ENCODE measurements at regions not wholly inside any gene's neighbourhood (a gene's known extent, or its start where the extent isn't known, plus 50 kb on each side); places are given as distances from the start of the nearest gene placed in this dataset.

GRCh38 chr4:129905256-129905655, 809.3 kb downstream of the C4orf33 start:
- TF ChIP-seq CTCF (IDR thresholded peaks at IDR 0.05), result no peak
- no peak for DNase-seq (ENCODE audit: extremely low spot score, unreplicated experiment)
- peaks cover 8% of the 10 kb centered on the region for H3K9me3 Mint-ChIP-seq (ENCODE audit: unreplicated experiment)
- H3K4me3 Mint-ChIP-seq (ENCODE audit: unreplicated experiment), result no peak overlapping the region
- no peak overlapping the region for H3K27ac Mint-ChIP-seq (ENCODE audit: unreplicated experiment)
- H3K4me1 Mint-ChIP-seq (ENCODE audit: unreplicated experiment), result no peaks in the 10 kb centered on the region
- H3K36me3 Mint-ChIP-seq (ENCODE audit: unreplicated experiment), result no peaks in the 10 kb centered on the region
- H3K27me3 Mint-ChIP-seq (ENCODE audit: unreplicated experiment), result peaks cover 7% of the 10 kb centered on the region

- peaks cover 4% of the 10 kb centered on the region for H3K4me1 Mint-ChIP-seq (ENCODE audit: unreplicated experiment)
- H3K9me3 Mint-ChIP-seq (ENCODE audit: unreplicated experiment), result peaks cover 8% of the 10 kb centered on the region
- H3K4me3 Mint-ChIP-seq (ENCODE audit: unreplicated experiment), result no peak overlapping the region
- no peak for DNase-seq (ENCODE audit: extremely low spot score, unreplicated experiment)
- H3K27ac Mint-ChIP-seq (ENCODE audit: unreplicated experiment), result no peak overlapping the region
- H3K36me3 Mint-ChIP-seq (ENCODE audit: unreplicated experiment), result no peaks in the 10 kb centered on the region
- peaks cover 2% of the 10 kb centered on the region for H3K27me3 Mint-ChIP-seq (ENCODE audit: unreplicated experiment)
- no peak for TF ChIP-seq CTCF (IDR thresholded peaks at IDR 0.05)
Observed at GRCh38 chr4:129908117-129908516, 812.2 kb downstream of the C4orf33 start.

GRCh38 chr4:129916991-129917390, 821.0 kb downstream of the C4orf33 start:
- TF ChIP-seq CTCF (IDR thresholded peaks at IDR 0.05), result no peak
- Mint-ChIP-seq H3K4me1 (ENCODE audit: unreplicated experiment) (peaks cover 1% of the 10 kb centered on the region), H3K27ac (ENCODE audit: unreplicated experiment) (no peak overlapping the region), H3K36me3 (ENCODE audit: unreplicated experiment) (no peaks in the 10 kb centered on the region), H3K27me3 (ENCODE audit: unreplicated experiment) (no peaks in the 10 kb centered on the region), H3K9me3 (ENCODE audit: unreplicated experiment) (no peaks in the 10 kb centered on the region), H3K4me3 (ENCODE audit: unreplicated experiment) (no peak overlapping the region)
- DNase-seq (ENCODE audit: extremely low spot score, unreplicated experiment), result no peak

- TF ChIP-seq CTCF (IDR thresholded peaks at IDR 0.05), result no peak
- H3K9me3 Mint-ChIP-seq (ENCODE audit: unreplicated experiment), result no peaks in the 10 kb centered on the region
- no peaks in the 10 kb centered on the region for H3K4me1 Mint-ChIP-seq (ENCODE audit: unreplicated experiment)
- DNase-seq (ENCODE audit: extremely low spot score, unreplicated experiment), result no peak
- H3K36me3 Mint-ChIP-seq (ENCODE audit: unreplicated experiment), result no peaks in the 10 kb centered on the region
- H3K4me3 Mint-ChIP-seq (ENCODE audit: unreplicated experiment), result no peak overlapping the region
- H3K27me3 Mint-ChIP-seq (ENCODE audit: unreplicated experiment), result no peaks in the 10 kb centered on the region
- H3K27ac Mint-ChIP-seq (ENCODE audit: unreplicated experiment), result no peak overlapping the region
Observed at GRCh38 chr4:129917651-129918050, 821.7 kb downstream of the C4orf33 start.

- DNase-seq (ENCODE audit: extremely low spot score, unreplicated experiment), result no peak
- no peaks in the 10 kb centered on the region for H3K27me3 Mint-ChIP-seq (ENCODE audit: unreplicated experiment)
- no peaks in the 10 kb centered on the region for H3K9me3 Mint-ChIP-seq (ENCODE audit: unreplicated experiment)
- no peaks in the 10 kb centered on the region for H3K4me1 Mint-ChIP-seq (ENCODE audit: unreplicated experiment)
- no peak overlapping the region for H3K4me3 Mint-ChIP-seq (ENCODE audit: unreplicated experiment)
- TF ChIP-seq CTCF (IDR thresholded peaks at IDR 0.05), result peak; percentile 66
- no peak overlapping the region for H3K27ac Mint-ChIP-seq (ENCODE audit: unreplicated experiment)
- no peaks in the 10 kb centered on the region for H3K36me3 Mint-ChIP-seq (ENCODE audit: unreplicated experiment)
Observed at GRCh38 chr4:129926936-129927335, 831.0 kb downstream of the C4orf33 start.
